ENCODE measurements at regions not wholly inside any gene's neighbourhood (a gene's known extent, or its start where the extent isn't known, plus 50 kb on each side); places are given as distances from the start of the nearest gene placed in this dataset.

DNA sequence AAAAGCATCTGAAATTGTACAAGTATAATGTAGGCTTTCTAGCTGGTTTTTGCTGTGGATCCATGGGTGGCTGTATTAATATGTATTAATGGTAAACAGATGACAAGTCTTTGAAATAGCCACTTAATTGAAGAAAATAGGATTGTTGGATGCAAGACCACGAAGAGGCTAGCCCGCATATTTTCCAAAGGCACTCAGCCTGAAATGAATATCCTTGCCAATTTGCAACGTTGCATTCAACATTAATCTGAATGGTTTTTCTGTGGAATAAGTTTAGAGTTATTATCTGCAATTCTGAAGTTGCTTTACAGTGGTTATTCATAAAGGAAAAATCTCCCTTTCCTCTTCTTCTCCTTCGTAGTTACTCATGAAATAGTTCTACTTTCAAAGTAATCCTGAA is 86.2 kb upstream of the SPATS2L start:
- Mint-ChIP-seq H3K27me3 (ENCODE audit: insufficient read depth, unreplicated experiment) (no peaks in the 10 kb centered on the region), H3K9me3 (ENCODE audit: unreplicated experiment) (peaks cover 29% of the 10 kb centered on the region), H3K27ac (ENCODE audit: unreplicated experiment) (peak overlapping the region; percentile 86), H3K36me3 (ENCODE audit: insufficient read depth, unreplicated experiment) (peaks cover 9% of the 10 kb centered on the region), H3K4me1 (ENCODE audit: low read depth, unreplicated experiment) (peaks cover 49% of the 10 kb centered on the region), H3K4me3 (ENCODE audit: unreplicated experiment) (peak overlapping the region; percentile 70)
- intact Hi-C loops (cut with micrococcal nuclease; ENCODE audit: unreplicated experiment) = loop anchor here (2.0 to 5.0 kb wide), 3 partner anchors 51 to 262 kb away; no protein-coding TSS in a partner anchor
- no peak for DNase-seq
- POLR2A ChIA-PET = interaction anchor here (0.7 kb wide), 1 partner anchor 85 kb away, joined by 10 read pairs; no protein-coding TSS in a partner anchor
- H3K27me3 ChIP-seq (replicated peaks; ENCODE audit: control insufficient read depth, insufficient read depth, low read length) = no peaks in the 10 kb centered on the region
- no peaks in the 10 kb centered on the region for H3K9me3 ChIP-seq
- H3K4me1 ChIP-seq = peaks cover 50% of the 10 kb centered on the region
- TF ChIP-seq CTCF (IDR thresholded peaks at IDR 0.05; ENCODE audit: insufficient read depth in 1 of 2, low read depth in 1 of 2, low read length in 1 of 2, severe bottlenecking in 1 of 2, unreplicated experiment in 1 of 2) = no peak
- no peak overlapping the region; the same call in 1 of the 2 replicates for H3K4me3 ChIP-seq (ENCODE audit: low read depth, low read length)
- CTCF ChIA-PET = interaction anchor here (1.0 kb wide), 1 partner anchor 94 kb away, joined by 3 read pairs; no protein-coding TSS in a partner anchor
- BruUV-seq (replicated peaks) = no TSS peak
- H3K36me3 ChIP-seq (ENCODE audit: control insufficient read depth, insufficient read depth, low read length) = no peaks in the 10 kb centered on the region

- peak; percentile 81 to 82 for DNase-seq
- peak overlapping the region; percentile 6; the same call in 1 of the 2 replicates for H3K4me3 ChIP-seq (ENCODE audit: low read depth, low read length)
- no peaks in the 10 kb centered on the region for H3K27me3 ChIP-seq (replicated peaks; ENCODE audit: control insufficient read depth, insufficient read depth, low read length)
- H3K36me3 Mint-ChIP-seq (ENCODE audit: insufficient read depth, unreplicated experiment) = peaks cover 9% of the 10 kb centered on the region
- peak overlapping the region; percentile 70 for H3K4me3 Mint-ChIP-seq (ENCODE audit: unreplicated experiment)
- H3K9me3 ChIP-seq = no peaks in the 10 kb centered on the region
- no peak for TF ChIP-seq CTCF (IDR thresholded peaks at IDR 0.05; ENCODE audit: insufficient read depth in 1 of 2, low read depth in 1 of 2, low read length in 1 of 2, severe bottlenecking in 1 of 2, unreplicated experiment in 1 of 2)
- peak overlapping the region; percentile 86 for H3K27ac Mint-ChIP-seq (ENCODE audit: unreplicated experiment)
- CTCF ChIA-PET = interaction anchor here (1.0 to 1.2 kb wide), 3 partner anchors 62 to 288 kb away, joined by 3 read pairs; partner anchors contain the start of gene KCTD18
- H3K9me3 Mint-ChIP-seq (ENCODE audit: unreplicated experiment) = peaks cover 25% of the 10 kb centered on the region
- H3K4me1 ChIP-seq = peaks cover 50% of the 10 kb centered on the region
- intact Hi-C loops (cut with micrococcal nuclease; ENCODE audit: unreplicated experiment) = loop anchor here (1.0 to 5.0 kb wide), 10 partner anchors 38 to 261 kb away; no protein-coding TSS in a partner anchor
- POLR2A ChIA-PET = interaction anchor here (1.0 to 1.4 kb wide), 2 partner anchors 82 to 85 kb away, joined by 4 read pairs; partner anchors contain the start of gene SPATS2L
- H3K27me3 Mint-ChIP-seq (ENCODE audit: insufficient read depth, unreplicated experiment) = no peaks in the 10 kb centered on the region
- BruUV-seq (replicated peaks) = TSS peak; percentile 38
- peaks cover 49% of the 10 kb centered on the region for H3K4me1 Mint-ChIP-seq (ENCODE audit: low read depth, unreplicated experiment)
- H3K36me3 ChIP-seq (ENCODE audit: control insufficient read depth, insufficient read depth, low read length) = no peaks in the 10 kb centered on the region
Observed at GRCh38 chr2:200221055-200221955, 85.2 kb upstream of the SPATS2L start.

- peak overlapping the region; percentile 17 for H3K27ac Mint-ChIP-seq (ENCODE audit: unreplicated experiment)
- peaks cover 49% of the 10 kb centered on the region for H3K4me1 Mint-ChIP-seq (ENCODE audit: low read depth, unreplicated experiment)
- no peak for DNase-seq
- no peaks in the 10 kb centered on the region for H3K27me3 Mint-ChIP-seq (ENCODE audit: insufficient read depth, unreplicated experiment)
- peaks cover 21% of the 10 kb centered on the region for H3K9me3 Mint-ChIP-seq (ENCODE audit: unreplicated experiment)
- Histone ChIP-seq H3K4me1 (peaks cover 50% of the 10 kb centered on the region), H3K27me3 (replicated peaks; ENCODE audit: control insufficient read depth, insufficient read depth, low read length) (no peaks in the 10 kb centered on the region), H3K9me3 (no peaks in the 10 kb centered on the region), H3K36me3 (ENCODE audit: control insufficient read depth, insufficient read depth, low read length) (no peaks in the 10 kb centered on the region), H3K4me3 (ENCODE audit: low read depth, low read length) (no peak overlapping the region)
- BruUV-seq (replicated peaks) = no TSS peak
- no peak for TF ChIP-seq CTCF (IDR thresholded peaks at IDR 0.05; ENCODE audit: insufficient read depth in 1 of 2, low read depth in 1 of 2, low read length in 1 of 2, severe bottlenecking in 1 of 2, unreplicated experiment in 1 of 2)
- no peak overlapping the region for H3K4me3 Mint-ChIP-seq (ENCODE audit: unreplicated experiment)
- intact Hi-C loops (cut with micrococcal nuclease; ENCODE audit: unreplicated experiment) = loop anchor here (5.0 kb wide), 1 partner anchor 260 kb away; no protein-coding TSS in a partner anchor
- POLR2A ChIA-PET = no interaction called here
- CTCF ChIA-PET = no interaction called here
- H3K36me3 Mint-ChIP-seq (ENCODE audit: insufficient read depth, unreplicated experiment) = peaks cover 9% of the 10 kb centered on the region
Observed at GRCh38 chr2:200222791-200223190, 83.7 kb upstream of the SPATS2L start.

All from Caco-2 (cell line).